K562 (cell line): ENCODE measurements at regions not wholly inside any gene's neighbourhood (a gene's known extent, or its start where the extent isn't known, plus 50 kb on each side); places are given as distances from the start of the nearest gene placed in this dataset.

ENCODE experiments used
- ATAC-seq: fragments of 200-7000 bp; cut with Tn5 transposase; 3 replicates; pipeline ENCODE4 v1.9.1; 2020; ENCODE audit warnings: moderate library complexity
- BruUV-seq: library from RNA; stranded (reverse); fragments of 400-500 nt; replicated peaks from 2 replicates; lab custom pipeline; 2021; lab: Mats Ljungman, UMichigan
- CTCF ChIA-PET: fragments of 300-600 bp; formaldehyde crosslinking; extraction: SDS; loops from one replicate; lab custom pipeline; 2021; ENCODE audit warnings: low intra/inter-chr PET ratio; lab: Yijun Ruan, JAX
- POLR2A ChIA-PET: fragments of 300-600, 350-650 bp; sonication (Branson Sonifier 250); formaldehyde crosslinking; extraction: SDS; loops from one replicate; lab custom pipeline; 2021; ENCODE audit warnings: antibody characterized with exemption, inconsistent platforms; lab: Yijun Ruan, JAX
- DNase-seq, 4 experiments: peaks; one replicate each; pipeline versions ENCODE4 v3.0.0 to v3.0.0-alpha.2; 2011 to 2018; ENCODE audit warnings: low spot score in 3 of 4, mixed read lengths in 3 of 4; ENCODE audit errors: extremely low read depth in 1 of 4
- FAIRE-seq: peaks from 2 replicates; lab custom pipeline; 2011; peaks lifted over from hg19 to GRCh38; lab: Jason Lieb, UNC
- H2AFZ ChIP-seq: 2 replicates; pipeline ENCODE4 v1.6.0; 2011; ENCODE audit warnings: low read depth, low read length, control low read depth, inconsistent platforms
- H3K27ac ChIP-seq: fragments of 200-600 bp; 3 replicates; pipeline ENCODE4 v1.8.0; 2011; ENCODE audit warnings: low read depth, mild to moderate bottlenecking, control low read depth, inconsistent platforms, low read length, moderate library complexity, mixed read lengths; ENCODE audit errors: extremely low read depth
- H3K27me3 ChIP-seq, 2 experiments: fragments of 300-600 bp in 1 of 2; 2 replicates in 1 of 2; 3 replicates in 1 of 2; pipeline versions ENCODE4 v1.6.0 to v1.8.0; 2011; ENCODE audit warnings: inconsistent platforms in 2 of 2, low read length in 2 of 2, mild to moderate bottlenecking in 1 of 2, mixed read lengths in 1 of 2, moderate library complexity in 1 of 2; ENCODE audit not compliant: control insufficient read depth in 2 of 2, insufficient read depth in 2 of 2
- H3K36me3 ChIP-seq: fragments of 300-600 bp; 3 replicates; pipeline ENCODE4 v1.8.0; 2011; ENCODE audit warnings: mild to moderate bottlenecking, low read length, inconsistent platforms; ENCODE audit not compliant: control insufficient read depth, insufficient read depth
- H3K4me1 ChIP-seq, 2 experiments: fragments of 200-600 bp in 1 of 2; replicated peaks in 1 of 2; 2 replicates in 1 of 2; 3 replicates in 1 of 2; pipeline versions ENCODE4 v1.5.1 to v1.8.0; 2011; ENCODE audit warnings: inconsistent platforms in 2 of 2, low read length in 2 of 2, mild to moderate bottlenecking in 1 of 2, mixed read lengths in 1 of 2, moderate library complexity in 1 of 2; ENCODE audit not compliant: control insufficient read depth in 2 of 2, insufficient read depth in 2 of 2
- H3K4me2 ChIP-seq: 2 replicates; pipeline ENCODE4 v1.6.1; 2011; ENCODE audit warnings: low read length, control low read depth, inconsistent platforms, mixed read lengths; ENCODE audit not compliant: insufficient read depth
- H3K4me3 ChIP-seq: fragments of 200-600 bp; sonication (generic), shearing (Covaris generic); 2 replicates; pipeline ENCODE4 v1.5.1; 2016; ENCODE audit warnings: control low read depth, inconsistent platforms
- H3K79me2 ChIP-seq: fragments of 200-600 bp; 3 replicates; pipeline ENCODE4 v1.8.0; 2011; ENCODE audit warnings: low read length, inconsistent platforms; ENCODE audit not compliant: control insufficient read depth, insufficient read depth
- H3K9ac ChIP-seq, 2 experiments: 2 replicates each; pipeline versions ENCODE4 v1.6.0 to v1.6.1; 2011; ENCODE audit warnings: low read depth in 2 of 2, low read length in 2 of 2, control low read depth in 1 of 2, inconsistent platforms in 1 of 2, mild to moderate bottlenecking in 1 of 2, mixed read lengths in 1 of 2; ENCODE audit not compliant: insufficient read depth in 1 of 2
- H3K9me1 ChIP-seq: one replicate; pipeline ENCODE4 v1.6.0; 2011; ENCODE audit warnings: inconsistent platforms, mild to moderate bottlenecking, low read length, moderate library complexity; ENCODE audit not compliant: control insufficient read depth, insufficient read depth
- H3K9me3 ChIP-seq: replicated peaks from 2 replicates; pipeline ENCODE4 v1.5.1; 2011; ENCODE audit warnings: low read depth, low read length, inconsistent platforms; ENCODE audit not compliant: control insufficient read depth, insufficient read depth
- H4K20me1 ChIP-seq: replicated peaks from 2 replicates; pipeline ENCODE4 v1.6.1; 2011; ENCODE audit warnings: low read length, inconsistent platforms, mixed read lengths; ENCODE audit not compliant: control insufficient read depth, insufficient read depth
- DIDO1 ChIP-seq: fragments of 450-650 bp; IDR thresholded peaks from 2 replicates; pipeline ENCODE4 v1.6.1; 2016; ENCODE audit warnings: low read depth, missing biosample characterization, missing genetic modification characterization
- E2F6 ChIP-seq, 2 experiments: IDR thresholded peaks; 2 replicates each; pipeline ENCODE4 v1.6.1; 2011; ENCODE audit warnings: borderline replicate concordance in 1 of 2, control low read depth in 1 of 2, low read depth in 1 of 2, low read length in 1 of 2, mild to moderate bottlenecking in 1 of 2, mixed read lengths in 1 of 2, moderate library complexity in 1 of 2; ENCODE audit not compliant: insufficient read depth in 1 of 2, insufficient read length in 1 of 2, poor library complexity in 1 of 2, severe bottlenecking in 1 of 2; ENCODE audit errors: extremely low read depth in 1 of 2
- HBP1 ChIP-seq: fragments of 450-650 bp; formaldehyde crosslinking; IDR thresholded peaks from 2 replicates; pipeline ENCODE4 v1.4.0; 2022; ENCODE audit warnings: missing genetic modification characterization
- HDAC3 ChIP-seq: fragments of 450-650 bp; IDR thresholded peaks from 2 replicates; pipeline ENCODE4 v1.6.1; 2018; ENCODE audit warnings: borderline replicate concordance, mild to moderate bottlenecking, moderate library complexity; ENCODE audit not compliant: partially characterized antibody
- HDAC8 ChIP-seq: fragments of 450-650 bp; IDR thresholded peaks from 2 replicates; pipeline ENCODE4 v1.6.1; 2016; ENCODE audit warnings: mild to moderate bottlenecking, missing genetic modification characterization, moderate library complexity, missing compliant biosample characterization
- KDM4B ChIP-seq, 2 experiments: fragments of 450-650 bp in 1 of 2; sonication (generic) in 1 of 2; IDR thresholded peaks; 2 replicates each; pipeline ENCODE4 v1.6.1; 2016 to 2017; ENCODE audit warnings: borderline replicate concordance in 2 of 2, antibody characterized with exemption in 1 of 2, low read depth in 1 of 2, mild to moderate bottlenecking in 1 of 2
- OTX1 ChIP-seq: fragments of 450-650 bp; formaldehyde crosslinking; IDR thresholded peaks from 2 replicates; pipeline ENCODE4 v1.4.0; 2022; ENCODE audit warnings: mild to moderate bottlenecking
- RUNX1 ChIP-seq: sonication (generic); IDR thresholded peaks from 2 replicates; pipeline ENCODE4 v1.6.1; 2016; ENCODE audit warnings: antibody characterized with exemption, low read depth
- SIN3A ChIP-seq, 2 experiments: fragments of 150-350 bp in 1 of 2; IDR thresholded peaks; 2 replicates each; pipeline ENCODE4 v1.6.1; 2011 to 2016; ENCODE audit warnings: borderline replicate concordance in 2 of 2, low read depth in 2 of 2, low read length in 2 of 2, mild to moderate bottlenecking in 2 of 2, moderate library complexity in 2 of 2; ENCODE audit not compliant: control insufficient read depth in 1 of 2
- STAT5B ChIP-seq: fragments of 250-450 bp; sonication (Bioruptor Pico); IDR thresholded peaks from 2 replicates; pipeline ENCODE4 v1.8.0; 2021; ENCODE audit warnings: mild to moderate bottlenecking, inconsistent platforms
- U2AF1 ChIP-seq: fragments of 200-400 bp; formaldehyde crosslinking; optimal IDR thresholded peaks from 2 replicates; pipeline ENCODE3; 2017; ENCODE audit warnings: mild to moderate bottlenecking, low read depth, low read length, moderate library complexity
- ZBTB7A ChIP-seq: IDR thresholded peaks from 2 replicates; pipeline ENCODE4 v1.6.1; 2011; ENCODE audit warnings: low read depth, mild to moderate bottlenecking, low read length, moderate library complexity, borderline replicate concordance; ENCODE audit not compliant: control insufficient read depth
- ZNF133 ChIP-seq: fragments of 250-450 bp; sonication (Bioruptor Pico); IDR thresholded peaks from 2 replicates; pipeline ENCODE4 v1.4.0; 2020; ENCODE audit warnings: mild to moderate bottlenecking
- ZNF444 ChIP-seq: fragments of 250-450 bp; sonication (Bioruptor Pico); IDR thresholded peaks from 2 replicates; pipeline ENCODE4 v1.4.0; 2020; ENCODE audit warnings: mild to moderate bottlenecking, moderate library complexity
- ZNF589 ChIP-seq: fragments of 200-800 bp; sonication (Bioruptor generic); IDR thresholded peaks from 2 replicates; pipeline ENCODE4 v1.6.1; 2016; ENCODE audit warnings: low read depth, missing genetic modification characterization, missing compliant biosample characterization
- WGBS: fragments of 100-300 bp; shearing (Covaris generic); methylation state at CpG from one replicate; pipeline ENCODE4 v1.1.6; 2016; ENCODE audit warnings: low coverage, mixed read lengths; ENCODE audit not compliant: insufficient coverage; ENCODE audit errors: missing lambda C conversion rate; 5-methylcytosine and 5-hydroxymethylcytosine counted together
- in situ Hi-C: fragments of 300-500 bp; cut with MboI; formaldehyde crosslinking; loops from 4 replicates; pipeline ENCODE4 v1.15.0; 2018; ENCODE audit warnings: inconsistent platforms, mixed read lengths
- intact Hi-C: fragments of 100-400 bp; cut with micrococcal nuclease; formaldehyde crosslinking; loops from 2 replicates; pipeline ENCODE4 v1.14.2; 2022

DNA sequence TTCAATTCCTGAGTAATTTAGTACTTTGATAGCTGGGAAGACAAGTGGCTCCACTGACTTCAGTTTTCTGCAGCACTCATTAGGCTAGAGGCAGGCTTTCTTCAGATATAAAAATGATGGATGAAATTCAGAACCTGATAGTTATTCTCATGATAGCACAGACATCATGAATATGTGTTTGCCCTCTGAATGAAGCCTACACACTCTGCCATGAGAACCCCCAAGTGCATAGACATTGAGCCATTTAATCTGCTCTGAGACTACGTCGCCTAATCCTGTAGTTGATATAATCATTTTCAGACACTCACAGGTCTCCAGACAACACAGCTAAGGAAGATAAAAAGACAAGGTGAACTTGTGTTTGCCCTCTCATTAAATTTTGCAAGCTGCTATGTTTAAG is 566.1 kb downstream of the AMY1C start:
- no peak for FAIRE-seq
- no peak overlapping the region for H2AFZ ChIP-seq
- no peaks in the 10 kb centered on the region for H3K4me1 ChIP-seq
- no peaks in the 10 kb centered on the region for H3K36me3 ChIP-seq
- POLR2A ChIA-PET, result no interaction called here
- H3K27ac ChIP-seq, result no peak overlapping the region
- intact Hi-C loops (no loop called here), in situ Hi-C loops (no loop called here)
- WGBS, result 0% methylated on average over 2 of the region's 2 CpGs
- no peak for ATAC-seq
- H3K9me1 ChIP-seq, result no peaks in the 10 kb centered on the region
- no peaks in the 10 kb centered on the region; the same call in 1 of the 2 replicates for H3K9me3 ChIP-seq
- no TSS peak for BruUV-seq
- TF ChIP-seq ZNF589 (CRISPR knock-in tag), result no peak
- TF ChIP-seq ZBTB7A, result no peak
- TF ChIP-seq ZNF444 (CRISPR knock-in tag), result no peak
- no peak for TF ChIP-seq HBP1 (CRISPR knock-in tag)
- TF ChIP-seq ZNF133 (CRISPR knock-in tag), result no peak
- no peak for TF ChIP-seq RUNX1
- TF ChIP-seq DIDO1 (tag), result no peak
- no peak for TF ChIP-seq HDAC8 (tag)
- TF ChIP-seq SIN3A (IDR thresholded peaks at IDR 0.05; ENCODE audit: borderline replicate concordance in 2 of 2, control insufficient read depth in 1 of 2, low read depth in 2 of 2, low read length in 2 of 2), result no peak
- TF ChIP-seq E2F6 (IDR thresholded peaks at IDR 0.05; ENCODE audit: borderline replicate concordance in 1 of 2, extremely low read depth in 1 of 2, insufficient read depth in 1 of 2, insufficient read length in 1 of 2, low read depth in 1 of 2, low read length in 1 of 2, poor library complexity in 1 of 2, severe bottlenecking in 1 of 2), result no peak
- no peak for TF ChIP-seq KDM4B (IDR thresholded peaks at IDR 0.05; ENCODE audit: borderline replicate concordance in 2 of 2, low read depth in 1 of 2)
- no peak for TF ChIP-seq U2AF1
- TF ChIP-seq STAT5B (CRISPR knock-in tag), result no peak
- TF ChIP-seq HDAC3, result no peak
- no peak for TF ChIP-seq OTX1 (CRISPR knock-in tag)
- TF ChIP-seq, all 486 proteins: peak for 0
- H3K9ac ChIP-seq, result no peak overlapping the region
- no peak for DNase-seq
- no peaks in the 10 kb centered on the region for H4K20me1 ChIP-seq
- no peaks in the 10 kb centered on the region for H3K79me2 ChIP-seq
- H3K27me3 ChIP-seq, result no peaks in the 10 kb centered on the region
- CTCF ChIA-PET, result no interaction called here
- no peak overlapping the region for H3K4me2 ChIP-seq
- H3K4me3 ChIP-seq, result no peak overlapping the region
